IMR-90 (cell line): ENCODE measurements at regions not wholly inside any gene's neighbourhood (a gene's known extent, or its start where the extent isn't known, plus 50 kb on each side); places are given as distances from the start of the nearest gene placed in this dataset.

Source experiments
- ATAC-seq: fragments of 200-7000 bp; cut with Tn5 transposase; 2 replicates; pipeline ENCODE4 v1.9.1; 2020; ENCODE audit warnings: low read depth, mild to moderate bottlenecking, moderate library complexity
- BruUV-seq: library from RNA; stranded (reverse); fragments of 400-500 nt; replicated peaks from 2 replicates; lab custom pipeline; 2021; lab: Mats Ljungman, UMichigan
- CTCF ChIA-PET: fragments of 300-600 bp; formaldehyde crosslinking; extraction: SDS; loops from one replicate; lab custom pipeline; 2021; ENCODE audit warnings: antibody characterized with exemption; lab: Yijun Ruan, JAX
- POLR2A ChIA-PET: fragments of 300-600 bp; sonication (Branson Sonifier 250); formaldehyde crosslinking; loops from one replicate; lab custom pipeline; 2022; ENCODE audit warnings: antibody characterized with exemption; ENCODE audit not compliant: unreplicated experiment; lab: Charles Lee
- DNase-seq: peaks from one replicate; pipeline ENCODE4 v3.0.0; 2013
- H2AFZ ChIP-seq: replicated peaks from 2 replicates; pipeline ENCODE3; 2013; ENCODE audit warnings: low read length, mild to moderate bottlenecking; ENCODE audit not compliant: poor library complexity
- H2AK5ac ChIP-seq: 2 replicates; pipeline ENCODE4 v1.6.1; 2013; ENCODE audit warnings: low read depth, low read length, inconsistent platforms
- H2AK9ac ChIP-seq: replicated peaks from 2 replicates; pipeline ENCODE3; 2013; ENCODE audit warnings: mild to moderate bottlenecking, low read depth, low read length, moderate library complexity; ENCODE audit not compliant: poor library complexity
- H2BK120ac ChIP-seq: 2 replicates; pipeline ENCODE4 v1.6.1; 2013; ENCODE audit warnings: low read depth, low read length, inconsistent platforms
- H2BK15ac ChIP-seq: 3 replicates; pipeline ENCODE4 v1.6.1; 2013; ENCODE audit warnings: low read depth, low read length, inconsistent platforms
- H2BK20ac ChIP-seq: 2 replicates; pipeline ENCODE4 v1.6.1; 2013; ENCODE audit warnings: low read depth, mild to moderate bottlenecking, inconsistent platforms, low read length, moderate library complexity
- H2BK5ac ChIP-seq: 2 replicates; pipeline ENCODE4 v1.6.1; 2013; ENCODE audit warnings: mild to moderate bottlenecking, low read depth, low read length, inconsistent platforms; ENCODE audit not compliant: poor library complexity, severe bottlenecking
- H3K14ac ChIP-seq: replicated peaks from 2 replicates; pipeline ENCODE4 v1.6.1; 2013; ENCODE audit warnings: low read depth, low read length, inconsistent platforms
- H3K18ac ChIP-seq: 2 replicates; pipeline ENCODE4 v1.6.1; 2013; ENCODE audit warnings: low read depth, low read length, control low read depth
- H3K23ac ChIP-seq: 2 replicates; pipeline ENCODE4 v1.6.1; 2013; ENCODE audit warnings: low read depth, low read length, inconsistent platforms
- H3K27ac ChIP-seq: 2 replicates; pipeline ENCODE4 v1.5.1; 2013; ENCODE audit warnings: mild to moderate bottlenecking, control low read depth, low read length; ENCODE audit not compliant: insufficient read depth
- H3K27me3 ChIP-seq: 2 replicates; pipeline ENCODE4 v1.6.1; 2013; ENCODE audit warnings: low read length; ENCODE audit not compliant: control insufficient read depth, insufficient read depth
- H3K36me3 ChIP-seq: 2 replicates; pipeline ENCODE4 v1.6.1; 2013; ENCODE audit warnings: low read length, mixed read lengths; ENCODE audit not compliant: control insufficient read depth, insufficient read depth
- H3K4ac ChIP-seq: 2 replicates; pipeline ENCODE4 v1.6.1; 2013; ENCODE audit warnings: low read depth, low read length, inconsistent platforms
- H3K4me1 ChIP-seq: 2 replicates; pipeline ENCODE4 v1.6.1; 2013; ENCODE audit warnings: low read length, mixed read lengths; ENCODE audit not compliant: control insufficient read depth, insufficient read depth
- H3K4me2 ChIP-seq: 2 replicates; pipeline ENCODE4 v1.6.1; 2013; ENCODE audit warnings: low read depth, mild to moderate bottlenecking, control low read depth, low read length, moderate library complexity
- H3K4me3 ChIP-seq: 2 replicates; pipeline ENCODE4 v1.5.1; 2013; ENCODE audit warnings: low read depth, mild to moderate bottlenecking, control low read depth, low read length, moderate library complexity; ENCODE audit not compliant: insufficient read depth
- H3K56ac ChIP-seq: 2 replicates; pipeline ENCODE4 v1.6.1; 2013; ENCODE audit warnings: low read length, inconsistent platforms; ENCODE audit not compliant: insufficient read depth; ENCODE audit errors: extremely low read depth
- H3K79me1 ChIP-seq, 2 experiments: 2 replicates each; pipeline ENCODE4 v1.6.1; 2013; ENCODE audit warnings: low read length in 2 of 2, inconsistent platforms in 1 of 2, low read depth in 1 of 2
- H3K9ac ChIP-seq: 2 replicates; pipeline ENCODE4 v1.6.1; 2013; ENCODE audit warnings: low read depth, low read length, control low read depth
- H3K9me1 ChIP-seq: 2 replicates; pipeline ENCODE4 v1.6.1; 2013; ENCODE audit warnings: low read length, inconsistent platforms; ENCODE audit not compliant: insufficient read depth
- H3K9me3 ChIP-seq: 2 replicates; pipeline ENCODE4 v1.6.1; 2013; ENCODE audit warnings: low read length; ENCODE audit not compliant: control insufficient read depth, insufficient read depth
- H4K20me1 ChIP-seq: 2 replicates; pipeline ENCODE4 v1.6.1; 2013; ENCODE audit warnings: low read length, inconsistent platforms; ENCODE audit not compliant: insufficient read depth
- H4K5ac ChIP-seq: 2 replicates; pipeline ENCODE4 v1.6.1; 2013; ENCODE audit warnings: mild to moderate bottlenecking, low read depth, low read length, control low read depth
- H4K8ac ChIP-seq, 2 experiments: 2 replicates each; pipeline ENCODE4 v1.6.1; 2013; ENCODE audit warnings: low read depth in 2 of 2, low read length in 2 of 2, control low read depth in 1 of 2, inconsistent platforms in 1 of 2
- H4K91ac ChIP-seq: 2 replicates; pipeline ENCODE4 v1.6.1; 2013; ENCODE audit warnings: low read depth, low read length, inconsistent platforms; ENCODE audit not compliant: insufficient read depth
- BHLHE40 ChIP-seq: fragments of 150-350 bp; IDR thresholded peaks from 2 replicates; pipeline ENCODE4 v1.6.1; 2016; ENCODE audit warnings: mild to moderate bottlenecking, low read depth, low read length
- CEBPB ChIP-seq: IDR thresholded peaks from 2 replicates; pipeline ENCODE4 v1.6.1; 2012; ENCODE audit warnings: low read depth, low read length, improper control_type of control experiment
- CHD1 ChIP-seq: IDR thresholded peaks from 2 replicates; pipeline ENCODE4 v1.6.1; 2012; ENCODE audit warnings: low read depth, low read length, improper control_type of control experiment
- FOS ChIP-seq: fragments of 150-350 bp; IDR thresholded peaks from 2 replicates; pipeline ENCODE4 v1.6.1; 2016; ENCODE audit warnings: low read depth, low read length
- MAFK ChIP-seq: IDR thresholded peaks from 2 replicates; pipeline ENCODE4 v1.6.1; 2012; ENCODE audit warnings: low read depth, low read length, improper control_type of control experiment
- MAZ ChIP-seq: IDR thresholded peaks from 2 replicates; pipeline ENCODE4 v1.6.1; 2012; ENCODE audit warnings: low read depth, mild to moderate bottlenecking, low read length, improper control_type of control experiment, moderate library complexity, borderline replicate concordance
- MXI1 ChIP-seq: IDR thresholded peaks from 2 replicates; pipeline ENCODE4 v1.6.1; 2012; ENCODE audit warnings: low read depth, mild to moderate bottlenecking, low read length, moderate library complexity, borderline replicate concordance
- NFE2L2 ChIP-seq: fragments of 150-350 bp; IDR thresholded peaks from 2 replicates; pipeline ENCODE4 v1.6.1; 2016; ENCODE audit warnings: low read depth, mild to moderate bottlenecking, low read length
- POLR2A ChIP-seq: IDR thresholded peaks from 2 replicates; pipeline ENCODE4 v1.6.1; 2012; ENCODE audit warnings: mild to moderate bottlenecking, low read depth, low read length
- RAD21 ChIP-seq: IDR thresholded peaks from 2 replicates; pipeline ENCODE4 v1.6.1; 2012; ENCODE audit warnings: low read length, improper control_type of control experiment
- RFX5 ChIP-seq: IDR thresholded peaks from 2 replicates; pipeline ENCODE4 v1.8.0; 2012; ENCODE audit warnings: low read depth, mild to moderate bottlenecking, low read length, moderate library complexity
- SMC3 ChIP-seq: fragments of 150-350 bp; IDR thresholded peaks from 2 replicates; pipeline ENCODE4 v1.6.1; 2016; ENCODE audit warnings: low read depth, mild to moderate bottlenecking, antibody characterized with exemption, low read length, moderate library complexity
- WGBS, 2 experiments: methylation state at CpG; one replicate each; pipeline versions ENCODE4 v1.1.5 to v1.1.7; 2013; ENCODE audit warnings: missing lambda C conversion rate in 2 of 2; ENCODE audit not compliant: insufficient read length in 1 of 2; ENCODE audit errors: extremely low coverage in 2 of 2; 5-methylcytosine and 5-hydroxymethylcytosine counted together
- dilution Hi-C: fragments of 300-500 bp; cut with HindIII; formaldehyde crosslinking; loops from one replicate; pipeline ENCODE4 v1.14.3; 2018; ENCODE audit warnings: low sequenced_read_pairs; ENCODE audit not compliant: unreplicated experiment
- in situ Hi-C: fragments of 300-500 bp; cut with MboI; formaldehyde crosslinking; loops from 3 replicates; pipeline ENCODE4 v1.14.3; 2019; ENCODE audit warnings: low sequenced_read_pairs, inconsistent platforms, mixed read lengths
- intact Hi-C: fragments of 100-400 bp; cut with micrococcal nuclease; formaldehyde crosslinking; loops from 2 replicates; pipeline ENCODE4 v1.10.0; 2022
- TF ChIP-seq, protein P1 (sequence below): conservative IDR thresholded peaks from 2 replicates; pipeline ENCODE4 v1.5.1; 2012; ENCODE audit warnings: mild to moderate bottlenecking, low read depth, low read length, improper control_type of control experiment
- TF ChIP-seq, protein P2 (sequence below): fragments of 150-350 bp; IDR thresholded peaks from 2 replicates; pipeline ENCODE4 v1.6.1; 2017; ENCODE audit warnings: mild to moderate bottlenecking, antibody characterized with exemption, low read length, low read depth
- TF ChIP-seq, protein P3 (sequence below): fragments of 150-350 bp; IDR thresholded peaks from 2 replicates; pipeline ENCODE4 v1.6.1; 2016; ENCODE audit warnings: low read depth, mild to moderate bottlenecking, low read length, moderate library complexity, borderline replicate concordance

DNA sequence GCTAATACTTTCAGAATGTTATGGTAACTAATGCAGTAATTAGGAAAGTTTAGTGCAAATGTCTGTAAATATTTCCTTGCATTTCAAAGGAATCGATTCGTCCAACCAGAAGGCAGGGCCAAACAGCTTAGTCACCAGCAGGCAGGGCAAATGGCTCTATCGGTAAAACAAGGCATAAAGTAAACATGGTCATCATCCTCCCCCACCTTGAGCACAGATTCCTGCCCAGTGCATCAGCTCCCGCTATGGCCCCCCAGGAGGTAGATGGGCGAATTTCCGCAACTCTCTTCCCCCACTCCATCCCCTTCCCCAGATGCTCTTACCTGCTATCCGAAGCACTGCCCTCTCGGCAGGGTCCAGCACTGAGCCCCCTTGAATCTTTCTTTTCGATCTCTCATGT lies 103.8 kb upstream of the BEND6 start:
- BruUV-seq, result no TSS peak
- Histone ChIP-seq H4K91ac (peak overlapping the region; percentile 79), H4K5ac (peak overlapping the region; percentile 53), H2AK5ac (peak overlapping the region; percentile 52), H3K4me2 (peak overlapping the region; percentile 92), H2AK9ac (peak overlapping the region; percentile 94), H3K9me3 (no peaks in the 10 kb centered on the region), H3K9me1 (peaks cover 10% of the 10 kb centered on the region; the same call in 1 of the 2 replicates), H3K9ac (peak overlapping the region; percentile 70), H3K56ac (peak overlapping the region; percentile 91), H2AFZ (peak overlapping the region; percentile 85), H3K27ac (peak overlapping the region; percentile 92), H3K79me1 (peaks cover 9 to 60% of the 10 kb centered on the region in 2 experiments; a peak in 3 of 4 replicates), H2BK120ac (peak overlapping the region; percentile 84), H3K18ac (peak overlapping the region; percentile 53), H3K23ac (peak overlapping the region; percentile 14), H4K20me1 (peaks cover 19% of the 10 kb centered on the region), H3K36me3 (no peaks in the 10 kb centered on the region), H2BK20ac (peak overlapping the region; percentile 7), H3K4ac (peak overlapping the region; percentile 97), H3K4me1 (peaks cover 16% of the 10 kb centered on the region), H2BK15ac (peak overlapping the region; percentile 33; the same call in 1 of the 3 replicates), H4K8ac (peak overlapping the region; percentile 52 to 81), H3K4me3 (peak overlapping the region; percentile 64), H2BK5ac (peak overlapping the region; percentile 90), H3K27me3 (no peaks in the 10 kb centered on the region), H3K14ac (peak overlapping the region; percentile 71)
- peak; percentile 61 for ATAC-seq
- in situ Hi-C loops (loop anchor here (25.0 kb wide), 1 partner anchor 489 kb away; no protein-coding TSS in a partner anchor), intact Hi-C loops (loop anchor here (2.0 to 5.0 kb wide), 3 partner anchors 142 to 492 kb away; partner anchors contain the start of gene PRIM2), dilution Hi-C loops (no loop called here)
- WGBS, 2 experiments, result 0% methylated on average over 1 of the region's 9 CpGs; no CpG with 5 or more reads in 1 of the 2 experiments
- peak; percentile 74 for DNase-seq
- ChIA-PET POLR2A (interaction anchor here (0.6 to 1.5 kb wide), 4 partner anchors 13 to 158 kb away, joined by 3 to 4 read pairs (median 3); no protein-coding TSS in a partner anchor), CTCF (interaction anchor here (0.7 to 2.7 kb wide), 20 partner anchors 8 to 237 kb away, joined by 3 to 21 read pairs (median 4); no protein-coding TSS in a partner anchor)
- TF ChIP-seq CEBPB (no peak), POLR2A (no peak), FOS (peak; percentile 45; the same call in 1 of the 2 replicates), CHD1 (no peak), SMC3 (no peak), RFX5 (no peak), MAZ (peak; percentile 39; the same call in 1 of the 2 replicates), RAD21 (no peak), MAFK (no peak), NFE2L2 (peak; percentile 54; the same call in 1 of the 2 replicates), MXI1 (no peak), BHLHE40 (no peak)
- TF ChIP-seq, protein P1, sequence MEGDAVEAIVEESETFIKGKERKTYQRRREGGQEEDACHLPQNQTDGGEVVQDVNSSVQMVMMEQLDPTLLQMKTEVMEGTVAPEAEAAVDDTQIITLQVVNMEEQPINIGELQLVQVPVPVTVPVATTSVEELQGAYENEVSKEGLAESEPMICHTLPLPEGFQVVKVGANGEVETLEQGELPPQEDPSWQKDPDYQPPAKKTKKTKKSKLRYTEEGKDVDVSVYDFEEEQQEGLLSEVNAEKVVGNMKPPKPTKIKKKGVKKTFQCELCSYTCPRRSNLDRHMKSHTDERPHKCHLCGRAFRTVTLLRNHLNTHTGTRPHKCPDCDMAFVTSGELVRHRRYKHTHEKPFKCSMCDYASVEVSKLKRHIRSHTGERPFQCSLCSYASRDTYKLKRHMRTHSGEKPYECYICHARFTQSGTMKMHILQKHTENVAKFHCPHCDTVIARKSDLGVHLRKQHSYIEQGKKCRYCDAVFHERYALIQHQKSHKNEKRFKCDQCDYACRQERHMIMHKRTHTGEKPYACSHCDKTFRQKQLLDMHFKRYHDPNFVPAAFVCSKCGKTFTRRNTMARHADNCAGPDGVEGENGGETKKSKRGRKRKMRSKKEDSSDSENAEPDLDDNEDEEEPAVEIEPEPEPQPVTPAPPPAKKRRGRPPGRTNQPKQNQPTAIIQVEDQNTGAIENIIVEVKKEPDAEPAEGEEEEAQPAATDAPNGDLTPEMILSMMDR, result 0 out of 2 replicates have a peak, but pooled peaks have one; percentile 6
- TF ChIP-seq, protein P2, sequence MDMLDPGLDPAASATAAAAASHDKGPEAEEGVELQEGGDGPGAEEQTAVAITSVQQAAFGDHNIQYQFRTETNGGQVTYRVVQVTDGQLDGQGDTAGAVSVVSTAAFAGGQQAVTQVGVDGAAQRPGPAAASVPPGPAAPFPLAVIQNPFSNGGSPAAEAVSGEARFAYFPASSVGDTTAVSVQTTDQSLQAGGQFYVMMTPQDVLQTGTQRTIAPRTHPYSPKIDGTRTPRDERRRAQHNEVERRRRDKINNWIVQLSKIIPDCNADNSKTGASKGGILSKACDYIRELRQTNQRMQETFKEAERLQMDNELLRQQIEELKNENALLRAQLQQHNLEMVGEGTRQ, result no peak
- TF ChIP-seq, protein P3, sequence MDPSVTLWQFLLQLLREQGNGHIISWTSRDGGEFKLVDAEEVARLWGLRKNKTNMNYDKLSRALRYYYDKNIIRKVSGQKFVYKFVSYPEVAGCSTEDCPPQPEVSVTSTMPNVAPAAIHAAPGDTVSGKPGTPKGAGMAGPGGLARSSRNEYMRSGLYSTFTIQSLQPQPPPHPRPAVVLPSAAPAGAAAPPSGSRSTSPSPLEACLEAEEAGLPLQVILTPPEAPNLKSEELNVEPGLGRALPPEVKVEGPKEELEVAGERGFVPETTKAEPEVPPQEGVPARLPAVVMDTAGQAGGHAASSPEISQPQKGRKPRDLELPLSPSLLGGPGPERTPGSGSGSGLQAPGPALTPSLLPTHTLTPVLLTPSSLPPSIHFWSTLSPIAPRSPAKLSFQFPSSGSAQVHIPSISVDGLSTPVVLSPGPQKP, result no peak
